ENCODE measurements at regions not wholly inside any gene's neighbourhood (a gene's known extent, or its start where the extent isn't known, plus 50 kb on each side); places are given as distances from the start of the nearest gene placed in this dataset.

DNA sequence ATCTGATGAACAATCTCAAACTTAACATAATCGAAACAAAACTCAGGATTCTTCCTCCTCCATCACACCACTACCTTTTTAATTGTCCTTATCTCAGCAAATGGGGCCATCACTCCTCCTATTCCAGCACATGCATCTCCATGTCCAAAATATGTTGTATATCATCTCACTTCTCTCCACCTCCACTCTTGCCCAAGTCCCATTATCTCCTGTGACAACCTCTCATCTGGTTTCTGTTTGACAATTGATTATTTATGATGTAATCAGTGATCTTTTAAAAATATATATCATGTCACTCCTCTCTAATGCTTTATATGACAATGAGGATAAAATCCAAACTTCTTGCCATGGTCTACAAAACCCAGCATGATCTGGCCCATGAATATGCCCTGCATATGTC is 200.8 kb upstream of the HMGA2 start:
- no peak overlapping the region for H3K9ac ChIP-seq (ENCODE audit: insufficient read depth, low read length)
- H3K4me1 ChIP-seq (ENCODE audit: control insufficient read depth, extremely low read depth, insufficient read depth, low read length), result peaks cover 7% of the 10 kb centered on the region
- no peaks in the 10 kb centered on the region for H3K36me3 ChIP-seq (ENCODE audit: control insufficient read depth, insufficient read depth, low read length)
- H3K9me3 ChIP-seq (ENCODE audit: control insufficient read depth, insufficient read depth, low read depth, low read length), result no peaks in the 10 kb centered on the region
- H3K27ac ChIP-seq (ENCODE audit: insufficient read depth, low read length), result no peak overlapping the region
- H3K4me3 ChIP-seq (replicated peaks in 1 of 4; ENCODE audit: control extremely low read depth in 1 of 4, insufficient read depth in 1 of 4, low read depth in 3 of 4, low read length in 4 of 4), result no peak overlapping the region
- no peaks in the 10 kb centered on the region for H4K20me1 ChIP-seq (ENCODE audit: control insufficient read depth, extremely low read depth, insufficient read depth, low read length)
- H3K27me3 ChIP-seq (ENCODE audit: control insufficient read depth, insufficient read depth, low read length), result no peaks in the 10 kb centered on the region
- H3K4me2 ChIP-seq (ENCODE audit: extremely low read depth, insufficient read depth, low read length), result no peak overlapping the region
- DNase-seq (ENCODE audit: low read depth in 2 of 2), result no peak
- no peaks in the 10 kb centered on the region for H3K79me2 ChIP-seq (ENCODE audit: control insufficient read depth, insufficient read depth, low read length)
- TF ChIP-seq EZH2 (IDR thresholded peaks at IDR 0.05; ENCODE audit: low read length, missing control alignments), result no peak
- TF ChIP-seq, protein P1, sequence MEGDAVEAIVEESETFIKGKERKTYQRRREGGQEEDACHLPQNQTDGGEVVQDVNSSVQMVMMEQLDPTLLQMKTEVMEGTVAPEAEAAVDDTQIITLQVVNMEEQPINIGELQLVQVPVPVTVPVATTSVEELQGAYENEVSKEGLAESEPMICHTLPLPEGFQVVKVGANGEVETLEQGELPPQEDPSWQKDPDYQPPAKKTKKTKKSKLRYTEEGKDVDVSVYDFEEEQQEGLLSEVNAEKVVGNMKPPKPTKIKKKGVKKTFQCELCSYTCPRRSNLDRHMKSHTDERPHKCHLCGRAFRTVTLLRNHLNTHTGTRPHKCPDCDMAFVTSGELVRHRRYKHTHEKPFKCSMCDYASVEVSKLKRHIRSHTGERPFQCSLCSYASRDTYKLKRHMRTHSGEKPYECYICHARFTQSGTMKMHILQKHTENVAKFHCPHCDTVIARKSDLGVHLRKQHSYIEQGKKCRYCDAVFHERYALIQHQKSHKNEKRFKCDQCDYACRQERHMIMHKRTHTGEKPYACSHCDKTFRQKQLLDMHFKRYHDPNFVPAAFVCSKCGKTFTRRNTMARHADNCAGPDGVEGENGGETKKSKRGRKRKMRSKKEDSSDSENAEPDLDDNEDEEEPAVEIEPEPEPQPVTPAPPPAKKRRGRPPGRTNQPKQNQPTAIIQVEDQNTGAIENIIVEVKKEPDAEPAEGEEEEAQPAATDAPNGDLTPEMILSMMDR (conservative IDR thresholded peaks at IDR 0.05 in 1 of 2, IDR thresholded peaks at IDR 0.05 in 1 of 2; ENCODE audit: low read depth in 1 of 2, low read length in 2 of 2), result no peak
- H2AFZ ChIP-seq (ENCODE audit: low read length), result no peak overlapping the region

DNA sequence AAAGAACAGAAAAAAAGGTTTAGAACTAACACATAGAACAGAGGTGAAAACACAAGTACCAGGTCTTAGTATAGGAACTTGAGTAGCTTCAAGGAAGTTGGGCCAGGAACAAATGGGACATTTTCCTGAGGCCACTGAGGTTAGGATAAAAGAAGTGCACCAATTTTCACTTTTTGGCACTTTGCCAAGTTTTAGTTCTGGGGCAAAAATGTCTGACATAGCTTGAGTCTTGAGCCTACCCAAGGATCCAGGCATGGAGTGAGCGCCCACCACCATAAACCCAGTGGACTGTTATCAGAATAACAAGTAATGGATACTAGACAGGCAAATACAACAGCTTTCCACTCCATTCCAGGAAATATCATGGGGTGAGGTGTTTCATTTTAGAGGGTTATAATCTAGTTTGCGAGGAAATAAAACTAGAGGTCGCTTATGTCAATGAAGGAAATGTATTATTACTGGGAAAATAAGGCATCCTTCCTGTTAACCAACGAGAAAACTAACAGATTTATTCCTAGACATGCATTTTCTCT is 199.7 kb upstream of the HMGA2 start:
- Histone ChIP-seq H3K9ac (ENCODE audit: insufficient read depth, low read length) (no peak overlapping the region), H2AFZ (ENCODE audit: low read length) (no peak overlapping the region), H3K27me3 (ENCODE audit: control insufficient read depth, insufficient read depth, low read length) (no peaks in the 10 kb centered on the region), H3K27ac (ENCODE audit: insufficient read depth, low read length) (no peak overlapping the region), H3K4me3 (replicated peaks in 1 of 4; ENCODE audit: control extremely low read depth in 1 of 4, insufficient read depth in 1 of 4, low read depth in 3 of 4, low read length in 4 of 4) (no peak overlapping the region), H3K4me1 (ENCODE audit: control insufficient read depth, extremely low read depth, insufficient read depth, low read length) (peaks cover 7% of the 10 kb centered on the region), H3K79me2 (ENCODE audit: control insufficient read depth, insufficient read depth, low read length) (no peaks in the 10 kb centered on the region), H3K4me2 (ENCODE audit: extremely low read depth, insufficient read depth, low read length) (no peak overlapping the region), H3K36me3 (ENCODE audit: control insufficient read depth, insufficient read depth, low read length) (no peaks in the 10 kb centered on the region), H4K20me1 (ENCODE audit: control insufficient read depth, extremely low read depth, insufficient read depth, low read length) (no peaks in the 10 kb centered on the region), H3K9me3 (ENCODE audit: control insufficient read depth, insufficient read depth, low read depth, low read length) (no peaks in the 10 kb centered on the region)
- DNase-seq (ENCODE audit: low read depth in 2 of 2), result no peak
- no peak for TF ChIP-seq EZH2 (IDR thresholded peaks at IDR 0.05; ENCODE audit: low read length, missing control alignments)
- TF ChIP-seq, protein P1 (conservative IDR thresholded peaks at IDR 0.05 in 1 of 2, IDR thresholded peaks at IDR 0.05 in 1 of 2; ENCODE audit: low read depth in 1 of 2, low read length in 2 of 2), result no peak

DNA sequence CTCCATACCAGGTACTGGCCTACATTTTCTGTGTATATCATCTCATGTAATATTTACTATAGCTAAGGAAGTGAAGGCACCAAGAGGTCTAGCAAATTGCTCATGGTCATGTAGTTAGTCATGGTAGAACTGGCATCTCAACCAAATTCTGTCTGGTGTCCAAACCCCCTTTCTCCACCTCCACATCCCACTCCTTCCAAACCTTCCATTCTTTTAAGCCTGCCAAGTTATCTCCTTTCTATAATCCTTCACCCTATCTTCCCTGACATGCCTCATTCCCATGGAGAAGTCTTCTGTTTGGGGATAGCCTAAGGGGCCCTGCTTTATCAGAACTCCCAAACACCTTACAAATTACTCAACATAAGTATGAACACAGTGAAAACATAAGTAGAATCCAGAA is 196.2 kb upstream of the HMGA2 start:
- H3K4me2 ChIP-seq (ENCODE audit: extremely low read depth, insufficient read depth, low read length), result no peak overlapping the region
- TF ChIP-seq, protein P1 (conservative IDR thresholded peaks at IDR 0.05 in 1 of 2, IDR thresholded peaks at IDR 0.05 in 1 of 2; ENCODE audit: low read depth in 1 of 2, low read length in 2 of 2), result no peak
- TF ChIP-seq EZH2 (IDR thresholded peaks at IDR 0.05; ENCODE audit: low read length, missing control alignments), result no peak
- no peak for DNase-seq (ENCODE audit: low read depth in 2 of 2)
- no peaks in the 10 kb centered on the region for H3K79me2 ChIP-seq (ENCODE audit: control insufficient read depth, insufficient read depth, low read length)
- no peak overlapping the region for H3K9ac ChIP-seq (ENCODE audit: insufficient read depth, low read length)
- no peaks in the 10 kb centered on the region for H4K20me1 ChIP-seq (ENCODE audit: control insufficient read depth, extremely low read depth, insufficient read depth, low read length)
- no peaks in the 10 kb centered on the region for H3K36me3 ChIP-seq (ENCODE audit: control insufficient read depth, insufficient read depth, low read length)
- H3K4me3 ChIP-seq (replicated peaks in 1 of 4; ENCODE audit: control extremely low read depth in 1 of 4, insufficient read depth in 1 of 4, low read depth in 3 of 4, low read length in 4 of 4), result no peak overlapping the region
- H3K4me1 ChIP-seq (ENCODE audit: control insufficient read depth, extremely low read depth, insufficient read depth, low read length), result peaks cover 13% of the 10 kb centered on the region
- no peaks in the 10 kb centered on the region for H3K27me3 ChIP-seq (ENCODE audit: control insufficient read depth, insufficient read depth, low read length)
- no peak overlapping the region for H2AFZ ChIP-seq (ENCODE audit: low read length)
- H3K27ac ChIP-seq (ENCODE audit: insufficient read depth, low read length), result no peak overlapping the region
- H3K9me3 ChIP-seq (ENCODE audit: control insufficient read depth, insufficient read depth, low read depth, low read length), result no peaks in the 10 kb centered on the region

All from fibroblast of lung (primary cell).